Fibroblast of lung (primary cell): ENCODE measurements at regions not wholly inside any gene's neighbourhood (a gene's known extent, or its start where the extent isn't known, plus 50 kb on each side); places are given as distances from the start of the nearest gene placed in this dataset.

Experiments
- EZH2 ChIP-seq: IDR thresholded peaks from 2 replicates; pipeline ENCODE4 v1.5.1; 2012; ENCODE audit warnings: low read length, control low read depth, mild to moderate bottlenecking; ENCODE audit errors: missing control alignments
- TF ChIP-seq, protein P1 (sequence below), 2 donors: IDR thresholded peaks in 1 of 2; conservative IDR thresholded peaks in 1 of 2; 1 replicate in 1 of 2; 2 replicates in 1 of 2; pipeline ENCODE4 v1.5.1; 2011 to 2012; ENCODE audit warnings: low read length in 2 of 2, control low read depth in 1 of 2, inconsistent platforms in 1 of 2, low read depth in 1 of 2, mild to moderate bottlenecking in 1 of 2

- TF ChIP-seq, protein P1, sequence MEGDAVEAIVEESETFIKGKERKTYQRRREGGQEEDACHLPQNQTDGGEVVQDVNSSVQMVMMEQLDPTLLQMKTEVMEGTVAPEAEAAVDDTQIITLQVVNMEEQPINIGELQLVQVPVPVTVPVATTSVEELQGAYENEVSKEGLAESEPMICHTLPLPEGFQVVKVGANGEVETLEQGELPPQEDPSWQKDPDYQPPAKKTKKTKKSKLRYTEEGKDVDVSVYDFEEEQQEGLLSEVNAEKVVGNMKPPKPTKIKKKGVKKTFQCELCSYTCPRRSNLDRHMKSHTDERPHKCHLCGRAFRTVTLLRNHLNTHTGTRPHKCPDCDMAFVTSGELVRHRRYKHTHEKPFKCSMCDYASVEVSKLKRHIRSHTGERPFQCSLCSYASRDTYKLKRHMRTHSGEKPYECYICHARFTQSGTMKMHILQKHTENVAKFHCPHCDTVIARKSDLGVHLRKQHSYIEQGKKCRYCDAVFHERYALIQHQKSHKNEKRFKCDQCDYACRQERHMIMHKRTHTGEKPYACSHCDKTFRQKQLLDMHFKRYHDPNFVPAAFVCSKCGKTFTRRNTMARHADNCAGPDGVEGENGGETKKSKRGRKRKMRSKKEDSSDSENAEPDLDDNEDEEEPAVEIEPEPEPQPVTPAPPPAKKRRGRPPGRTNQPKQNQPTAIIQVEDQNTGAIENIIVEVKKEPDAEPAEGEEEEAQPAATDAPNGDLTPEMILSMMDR (conservative IDR thresholded peaks at IDR 0.05 in 1 of 2, IDR thresholded peaks at IDR 0.05 in 1 of 2; ENCODE audit: low read depth in 1 of 2, low read length in 2 of 2) = no peak
- TF ChIP-seq EZH2 = no peak
Observed at GRCh38 chr11:15794361-15795150, 561.8 kb downstream of the SOX6 start.
